ENCODE measurements at regions not wholly inside any gene's neighbourhood (a gene's known extent, or its start where the extent isn't known, plus 50 kb on each side); places are given as distances from the start of the nearest gene placed in this dataset.

- no peak for TF ChIP-seq CREB5 (CRISPR knock-in tag; IDR thresholded peaks at IDR 0.05; ENCODE audit: low read depth)
- no peak for TF ChIP-seq GLIS3 (CRISPR knock-in tag; IDR thresholded peaks at IDR 0.05)
- no peak for TF ChIP-seq ARNTL (CRISPR knock-in tag; IDR thresholded peaks at IDR 0.05; ENCODE audit: borderline replicate concordance, low read depth)
- TF ChIP-seq PATZ1 (CRISPR knock-in tag; IDR thresholded peaks at IDR 0.05; ENCODE audit: borderline replicate concordance) = no peak
- TF ChIP-seq POU6F1 (CRISPR knock-in tag; IDR thresholded peaks at IDR 0.05; ENCODE audit: borderline replicate concordance, low read depth) = no peak
- no peak for TF ChIP-seq ISL1 (CRISPR knock-in tag; IDR thresholded peaks at IDR 0.05)
- no peak for TF ChIP-seq PPARA (CRISPR knock-in tag; IDR thresholded peaks at IDR 0.05; ENCODE audit: borderline replicate concordance)
- no peak for TF ChIP-seq RARB (CRISPR knock-in tag; IDR thresholded peaks at IDR 0.05)
Measured at GRCh38 chr22:22408269-22408668, 100.3 kb downstream of the ZNF280B start.
